ENCODE measurements at regions not wholly inside any gene's neighbourhood (a gene's known extent, or its start where the extent isn't known, plus 50 kb on each side); places are given as distances from the start of the nearest gene placed in this dataset.

- no peak for TF ChIP-seq CTCF (IDR thresholded peaks at IDR 0.05 in 8 of 11, conservative IDR thresholded peaks at IDR 0.05 in 3 of 11)
- no peak for TF ChIP-seq POLR2AphosphoS5 (IDR thresholded peaks at IDR 0.05)
These were observed 84.2 kb upstream of the SALL3 start for GRCh38 chr18:78895207-78896001.

All from spleen (tissue), 7 donors.